Liver (tissue), 8 donors: ENCODE measurements at regions not wholly inside any gene's neighbourhood (a gene's known extent, or its start where the extent isn't known, plus 50 kb on each side); places are given as distances from the start of the nearest gene placed in this dataset.

ENCODE experiments used
- DNase-seq: peaks from one replicate; pipeline ENCODE4 v3.0.0-alpha.2; 2017; ENCODE audit warnings: low spot score
- H3K27ac ChIP-seq, 2 donors: one replicate each; pipeline ENCODE4 v1.7.0; 2013; ENCODE audit warnings: inconsistent platforms in 2 of 2, low read length in 2 of 2, control low read depth in 1 of 2, low read depth in 1 of 2, mild to moderate bottlenecking in 1 of 2
- H3K27me3 ChIP-seq, 4 donors: one replicate each; pipeline versions ENCODE4 v1.6.1 to v1.7.0; 2013; ENCODE audit warnings: low read length in 3 of 4, inconsistent platforms in 1 of 4, mild to moderate bottlenecking in 1 of 4, moderate library complexity in 1 of 4; ENCODE audit not compliant: control insufficient read depth in 4 of 4, insufficient read depth in 4 of 4
- H3K36me3 ChIP-seq, 4 donors: one replicate each; pipeline versions ENCODE4 v1.6.1 to v1.7.0; 2013; ENCODE audit warnings: low read length in 3 of 4, mild to moderate bottlenecking in 3 of 4, low read depth in 1 of 4, moderate library complexity in 1 of 4; ENCODE audit not compliant: control insufficient read depth in 4 of 4, insufficient read depth in 3 of 4
- H3K4me1 ChIP-seq, 4 donors: one replicate each; pipeline versions ENCODE4 v1.6.1 to v1.7.0; 2013; ENCODE audit warnings: low read length in 3 of 4, mild to moderate bottlenecking in 3 of 4, moderate library complexity in 1 of 4; ENCODE audit not compliant: control insufficient read depth in 4 of 4, insufficient read depth in 4 of 4
- H3K4me3 ChIP-seq, 3 donors: one replicate each; pipeline versions ENCODE4 v1.6.1 to v1.7.0; 2013; ENCODE audit warnings: low read length in 3 of 3, control low read depth in 1 of 3, low read depth in 1 of 3, mild to moderate bottlenecking in 1 of 3
- H3K9ac ChIP-seq, 2 donors: one replicate each; pipeline ENCODE4 v1.7.0; 2013; ENCODE audit warnings: low read length in 2 of 2, mild to moderate bottlenecking in 2 of 2, moderate library complexity in 2 of 2, control low read depth in 1 of 2, low read depth in 1 of 2
- H3K9me3 ChIP-seq, 4 donors: one replicate each; pipeline versions ENCODE4 v1.6.1 to v1.7.0; 2013; ENCODE audit warnings: low read length in 3 of 4; ENCODE audit not compliant: control insufficient read depth in 4 of 4
- FOXA1 ChIP-seq: IDR thresholded peaks from 2 replicates; pipeline ENCODE4 v1.6.1; 2016; ENCODE audit warnings: antibody characterized with exemption
- FOXA2 ChIP-seq: IDR thresholded peaks from 2 replicates; pipeline ENCODE4 v1.6.1; 2016; ENCODE audit warnings: antibody characterized with exemption
- GABPA ChIP-seq, 2 donors: IDR thresholded peaks in 1 of 2; conservative IDR thresholded peaks in 1 of 2; 2 replicates each; pipeline ENCODE4 v1.6.1; 2016; ENCODE audit warnings: antibody characterized with exemption in 2 of 2, mild to moderate bottlenecking in 1 of 2, moderate library complexity in 1 of 2
- HNF4A ChIP-seq, 2 donors: conservative IDR thresholded peaks; 2 replicates each; pipeline ENCODE4 v1.6.1; 2016; ENCODE audit warnings: antibody characterized with exemption in 2 of 2, mild to moderate bottlenecking in 2 of 2
- HNF4G ChIP-seq: IDR thresholded peaks from 2 replicates; pipeline ENCODE4 v1.6.1; 2016; ENCODE audit warnings: antibody characterized with exemption
- JUND ChIP-seq, 2 donors: IDR thresholded peaks; 2 replicates each; pipeline ENCODE4 v1.6.1; 2016; ENCODE audit warnings: antibody characterized with exemption in 2 of 2
- NR2F2 ChIP-seq: IDR thresholded peaks from 2 replicates; pipeline ENCODE4 v1.6.1; 2016; ENCODE audit warnings: antibody characterized with exemption
- RAD21 ChIP-seq, 2 donors: IDR thresholded peaks; 2 replicates each; pipeline ENCODE4 v1.6.1; 2016; ENCODE audit warnings: antibody characterized with exemption in 2 of 2, mild to moderate bottlenecking in 2 of 2
- RXRA ChIP-seq, 2 donors: IDR thresholded peaks; 2 replicates each; pipeline ENCODE4 v1.6.1; 2017 to 2018; ENCODE audit warnings: antibody characterized with exemption in 2 of 2, mild to moderate bottlenecking in 1 of 2
- SP1 ChIP-seq: IDR thresholded peaks from 2 replicates; pipeline ENCODE4 v1.6.1; 2018; ENCODE audit warnings: antibody characterized with exemption, mild to moderate bottlenecking
- TAF1 ChIP-seq: conservative IDR thresholded peaks from 2 replicates; pipeline ENCODE4 v1.6.1; 2016; ENCODE audit warnings: antibody characterized with exemption, mild to moderate bottlenecking
- YY1 ChIP-seq: IDR thresholded peaks from 2 replicates; pipeline ENCODE4 v1.6.1; 2016; ENCODE audit warnings: antibody characterized with exemption, mild to moderate bottlenecking
- WGBS: extraction: QIAGEN DNeasy Blood & Tissue Kit; methylation state at CpG from one replicate; pipeline ENCODE4 v1.1.7; 2013; 5-methylcytosine and 5-hydroxymethylcytosine counted together
- TF ChIP-seq, protein P1 (sequence below): IDR thresholded peaks from 2 replicates; pipeline ENCODE4 v1.6.1; 2016; ENCODE audit warnings: antibody characterized with exemption
- TF ChIP-seq, protein P2 (sequence below): fragments of 150-350 bp; IDR thresholded peaks from 2 replicates; pipeline ENCODE4 v1.5.1; 2017; ENCODE audit warnings: improper control_type of control experiment, low read depth, low read length; ENCODE audit not compliant: missing input control
- TF ChIP-seq, protein P3 (sequence below): IDR thresholded peaks from 2 replicates; pipeline ENCODE4 v1.6.1; 2016; ENCODE audit warnings: antibody characterized with exemption
- TF ChIP-seq, protein P4 (sequence below): IDR thresholded peaks from 2 replicates; pipeline ENCODE4 v1.6.1; 2016; ENCODE audit warnings: antibody characterized with exemption
- donor health status: healthy.
- donor health status: healthy.
- donor health status: healthy.
- donor health status: healthy.
- donor health status: healthy.

DNA sequence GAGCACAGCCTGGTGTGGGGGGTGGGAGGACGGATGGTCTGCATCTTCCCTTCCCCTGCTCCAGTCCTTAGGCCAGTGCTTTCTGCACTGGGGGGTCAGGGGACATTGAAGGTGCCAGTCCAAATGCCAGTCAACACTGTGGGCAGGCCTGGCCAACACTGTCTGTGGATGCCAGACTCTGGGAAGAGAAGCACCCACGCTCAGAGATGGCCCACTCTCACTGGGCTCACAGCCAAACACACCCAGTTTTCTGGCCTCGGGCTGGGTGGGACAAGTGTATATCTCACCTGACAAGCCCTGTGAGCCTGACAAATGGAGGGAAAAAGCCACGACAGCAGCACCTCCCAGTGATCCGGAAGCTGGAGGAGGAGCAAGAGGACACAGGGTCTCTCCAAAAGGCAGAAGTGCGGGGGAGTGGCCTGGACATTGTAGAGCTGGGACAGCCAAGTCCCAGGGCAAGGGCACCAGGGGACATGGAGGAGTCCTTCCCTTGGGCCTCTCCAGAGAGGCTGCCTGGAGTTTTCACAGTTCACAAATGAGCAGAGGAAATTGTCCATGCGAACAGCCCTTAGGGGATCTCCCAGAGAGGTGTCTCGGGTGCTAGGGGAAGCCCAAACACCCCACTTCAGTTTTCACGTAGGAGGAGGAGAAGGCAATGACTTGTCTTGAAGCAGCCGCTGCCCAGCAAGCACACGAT, 79.3 kb downstream of the SDC1 start:
- Histone ChIP-seq H3K4me3 (no peak overlapping the region), H3K4me1 (peaks cover 0 to 10% (median 7%) of the 10 kb centered on the region in 4 donors), H3K9ac (no peak overlapping the region), H3K27me3 (no peaks in the 10 kb centered on the region), H3K9me3 (no peaks in the 10 kb centered on the region), H3K36me3 (no peaks in the 10 kb centered on the region), H3K27ac (no peak overlapping the region)
- WGBS = 71% methylated on average over 11 of the region's 11 CpGs
- TF ChIP-seq, protein P1, sequence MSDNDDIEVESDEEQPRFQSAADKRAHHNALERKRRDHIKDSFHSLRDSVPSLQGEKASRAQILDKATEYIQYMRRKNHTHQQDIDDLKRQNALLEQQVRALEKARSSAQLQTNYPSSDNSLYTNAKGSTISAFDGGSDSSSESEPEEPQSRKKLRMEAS = no peak
- no peak for TF ChIP-seq YY1
- no peak for TF ChIP-seq NR2F2
- TF ChIP-seq RAD21 (IDR thresholded peaks at IDR 0.05) = no peak
- TF ChIP-seq, protein P2, sequence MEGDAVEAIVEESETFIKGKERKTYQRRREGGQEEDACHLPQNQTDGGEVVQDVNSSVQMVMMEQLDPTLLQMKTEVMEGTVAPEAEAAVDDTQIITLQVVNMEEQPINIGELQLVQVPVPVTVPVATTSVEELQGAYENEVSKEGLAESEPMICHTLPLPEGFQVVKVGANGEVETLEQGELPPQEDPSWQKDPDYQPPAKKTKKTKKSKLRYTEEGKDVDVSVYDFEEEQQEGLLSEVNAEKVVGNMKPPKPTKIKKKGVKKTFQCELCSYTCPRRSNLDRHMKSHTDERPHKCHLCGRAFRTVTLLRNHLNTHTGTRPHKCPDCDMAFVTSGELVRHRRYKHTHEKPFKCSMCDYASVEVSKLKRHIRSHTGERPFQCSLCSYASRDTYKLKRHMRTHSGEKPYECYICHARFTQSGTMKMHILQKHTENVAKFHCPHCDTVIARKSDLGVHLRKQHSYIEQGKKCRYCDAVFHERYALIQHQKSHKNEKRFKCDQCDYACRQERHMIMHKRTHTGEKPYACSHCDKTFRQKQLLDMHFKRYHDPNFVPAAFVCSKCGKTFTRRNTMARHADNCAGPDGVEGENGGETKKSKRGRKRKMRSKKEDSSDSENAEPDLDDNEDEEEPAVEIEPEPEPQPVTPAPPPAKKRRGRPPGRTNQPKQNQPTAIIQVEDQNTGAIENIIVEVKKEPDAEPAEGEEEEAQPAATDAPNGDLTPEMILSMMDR = no peak
- no peak for TF ChIP-seq JUND (IDR thresholded peaks at IDR 0.05)
- TF ChIP-seq SP1 = no peak
- no peak for TF ChIP-seq GABPA (IDR thresholded peaks at IDR 0.05 in 1 of 2, conservative IDR thresholded peaks at IDR 0.05 in 1 of 2)
- TF ChIP-seq HNF4A (conservative IDR thresholded peaks at IDR 0.05) = no peak
- TF ChIP-seq FOXA2 = no peak
- no peak for DNase-seq

DNA sequence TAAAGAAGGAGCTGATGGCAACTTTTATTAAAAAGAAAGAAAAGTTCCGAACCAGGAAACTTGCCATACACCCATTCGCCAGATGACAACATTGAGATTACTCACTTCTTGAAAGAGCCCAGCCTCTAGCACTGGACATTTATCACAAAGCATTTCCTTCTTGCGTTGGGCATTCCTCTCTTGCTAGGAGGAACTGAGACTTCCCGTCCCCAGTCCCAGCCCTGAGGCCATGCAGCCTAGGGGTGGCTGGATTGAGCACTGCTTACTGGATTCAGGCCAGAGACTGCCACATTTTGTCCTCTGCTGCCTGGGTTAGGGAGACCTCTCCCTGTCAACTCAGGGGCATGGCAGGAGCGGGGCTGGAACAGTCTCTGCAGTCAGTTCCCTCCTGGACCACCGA, 80.1 kb downstream of the SDC1 start:
- 81% methylated on average over 6 of the region's 6 CpGs for WGBS
- TF ChIP-seq, protein P3, sequence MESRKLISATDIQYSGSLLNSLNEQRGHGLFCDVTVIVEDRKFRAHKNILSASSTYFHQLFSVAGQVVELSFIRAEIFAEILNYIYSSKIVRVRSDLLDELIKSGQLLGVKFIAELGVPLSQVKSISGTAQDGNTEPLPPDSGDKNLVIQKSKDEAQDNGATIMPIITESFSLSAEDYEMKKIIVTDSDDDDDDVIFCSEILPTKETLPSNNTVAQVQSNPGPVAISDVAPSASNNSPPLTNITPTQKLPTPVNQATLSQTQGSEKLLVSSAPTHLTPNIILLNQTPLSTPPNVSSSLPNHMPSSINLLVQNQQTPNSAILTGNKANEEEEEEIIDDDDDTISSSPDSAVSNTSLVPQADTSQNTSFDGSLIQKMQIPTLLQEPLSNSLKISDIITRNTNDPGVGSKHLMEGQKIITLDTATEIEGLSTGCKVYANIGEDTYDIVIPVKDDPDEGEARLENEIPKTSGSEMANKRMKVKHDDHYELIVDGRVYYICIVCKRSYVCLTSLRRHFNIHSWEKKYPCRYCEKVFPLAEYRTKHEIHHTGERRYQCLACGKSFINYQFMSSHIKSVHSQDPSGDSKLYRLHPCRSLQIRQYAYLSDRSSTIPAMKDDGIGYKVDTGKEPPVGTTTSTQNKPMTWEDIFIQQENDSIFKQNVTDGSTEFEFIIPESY = no peak
- TF ChIP-seq NR2F2 (no peak), FOXA1 (no peak), TAF1 (no peak), FOXA2 (no peak), RAD21 (IDR thresholded peaks at IDR 0.05) (no peak)
- TF ChIP-seq, protein P1 = peak; percentile 9
- H3K27me3 ChIP-seq = no peaks in the 10 kb centered on the region
- DNase-seq = no peak
- no peak overlapping the region for H3K4me3 ChIP-seq
- H3K9ac ChIP-seq = no peak overlapping the region
- no peaks in the 10 kb centered on the region for H3K36me3 ChIP-seq
- H3K4me1 ChIP-seq = peaks cover 0 to 11% (median 8%) of the 10 kb centered on the region in 4 donors
- H3K27ac ChIP-seq = no peak overlapping the region
- H3K9me3 ChIP-seq = no peaks in the 10 kb centered on the region

DNA sequence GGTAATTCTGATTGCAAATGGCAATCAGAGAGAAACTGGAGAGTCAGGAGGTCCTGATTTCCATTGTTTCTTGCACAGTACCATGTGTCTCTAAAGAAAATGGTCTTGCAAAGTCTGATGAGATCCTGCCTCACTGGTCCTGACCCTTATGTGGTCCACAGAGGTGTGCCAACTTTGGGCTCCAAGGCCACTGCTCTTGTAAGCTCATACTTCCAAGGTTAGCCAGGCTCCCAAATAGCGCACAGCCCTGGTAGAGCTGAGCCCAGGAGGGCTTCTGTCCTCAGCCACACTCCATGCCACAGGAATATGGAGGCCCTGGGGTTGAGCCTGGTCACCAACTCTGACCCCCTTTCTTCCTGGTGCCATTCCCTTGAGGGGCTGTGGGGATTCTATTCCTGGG, 80.7 kb downstream of the SDC1 start:
- no peaks in the 10 kb centered on the region for H3K9me3 ChIP-seq
- no peaks in the 10 kb centered on the region for H3K27me3 ChIP-seq
- H3K9ac ChIP-seq = no peak overlapping the region
- peaks cover 0 to 11% (median 9%) of the 10 kb centered on the region in 4 donors for H3K4me1 ChIP-seq
- no peak overlapping the region for H3K27ac ChIP-seq
- H3K4me3 ChIP-seq = no peak overlapping the region
- TF ChIP-seq FOXA2 = no peak
- TF ChIP-seq TAF1 = no peak
- no peak for TF ChIP-seq RXRA (IDR thresholded peaks at IDR 0.05)
- TF ChIP-seq, protein P1 = no peak
- TF ChIP-seq, protein P4, sequence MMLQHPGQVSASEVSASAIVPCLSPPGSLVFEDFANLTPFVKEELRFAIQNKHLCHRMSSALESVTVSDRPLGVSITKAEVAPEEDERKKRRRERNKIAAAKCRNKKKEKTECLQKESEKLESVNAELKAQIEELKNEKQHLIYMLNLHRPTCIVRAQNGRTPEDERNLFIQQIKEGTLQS = no peak
- TF ChIP-seq JUND (IDR thresholded peaks at IDR 0.05) = no peak
- TF ChIP-seq HNF4G = no peak
- no peak for TF ChIP-seq NR2F2
- TF ChIP-seq, protein P2 = no peak
- no peaks in the 10 kb centered on the region for H3K36me3 ChIP-seq
- WGBS = 100% methylated on average over 1 of the region's 1 CpG
- no peak for DNase-seq
